Activated CD8-positive, alpha-beta memory T cell treated with anti-CD3 and anti-CD28 coated beads, Interleukin-2, amount 10 ng/mL, durations not matched to agents 7 days and 5 days (primary cell): ENCODE measurements at regions not wholly inside any gene's neighbourhood (a gene's known extent, or its start where the extent isn't known, plus 50 kb on each side); places are given as distances from the start of the nearest gene placed in this dataset.

ENCODE experiments used
- ATAC-seq: fragments of 150-1000 bp; cut with Tn5 transposase; one replicate; pipeline ENCODE4 v1.10.0; 2021; ENCODE audit warnings: moderate library complexity
- CTCF ChIA-PET: fragments of 350-600 bp; sonication (Branson Sonifier 250); formaldehyde crosslinking; loops from one replicate; lab custom pipeline; 2021; ENCODE audit warnings: antibody characterized with exemption; lab: Charles Lee
- DNase-seq: peaks from one replicate; pipeline ENCODE4 v3.0.0-alpha.2; 2020
- H3K27ac Mint-ChIP-seq: one replicate; pipeline ENCODE4 v1.8.0; 2021; ENCODE audit warnings: mild to moderate bottlenecking, mixed read lengths
- H3K27me3 Mint-ChIP-seq: one replicate; pipeline ENCODE4 v1.8.0; 2021; ENCODE audit warnings: mixed read lengths
- H3K36me3 Mint-ChIP-seq: one replicate; pipeline ENCODE4 v1.8.0; 2021; ENCODE audit warnings: mild to moderate bottlenecking, mixed read lengths
- H3K4me1 Mint-ChIP-seq: one replicate; pipeline ENCODE4 v1.8.0; 2021; ENCODE audit warnings: mixed read lengths
- H3K4me3 Mint-ChIP-seq: one replicate; pipeline ENCODE4 v1.8.0; 2021; ENCODE audit warnings: mild to moderate bottlenecking, moderate library complexity, mixed read lengths
- H3K9me3 Mint-ChIP-seq: one replicate; pipeline ENCODE4 v1.8.0; 2022; ENCODE audit warnings: low read depth, mixed read lengths

DNA sequence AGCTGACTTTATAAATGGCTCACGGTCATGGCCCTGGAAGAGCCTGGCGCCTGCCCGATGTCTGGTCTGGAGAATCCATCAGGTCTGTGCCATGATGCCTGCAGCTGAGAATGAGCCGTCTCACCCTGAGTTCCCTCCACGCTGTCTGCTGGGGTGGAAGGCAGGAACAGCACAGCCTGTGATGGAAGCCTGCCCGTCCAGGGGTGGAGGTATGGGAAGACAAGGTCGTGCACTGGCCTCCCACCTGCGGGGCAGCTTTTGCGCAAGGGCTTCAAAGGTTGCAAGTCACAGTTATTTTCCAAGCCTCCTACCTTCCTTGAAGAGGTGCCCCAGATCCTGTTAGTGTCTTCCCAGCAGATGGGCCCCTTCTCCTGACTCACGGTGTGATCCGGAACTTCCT is 275.5 kb downstream of the FAM43A start:
- peaks cover 5% of the 10 kb centered on the region for H3K27me3 Mint-ChIP-seq
- no peaks in the 10 kb centered on the region for H3K36me3 Mint-ChIP-seq
- CTCF ChIA-PET = no interaction called here
- DNase-seq (no peak), ATAC-seq (no peak)
- no peak overlapping the region for H3K4me3 Mint-ChIP-seq
- H3K27ac Mint-ChIP-seq = no peak overlapping the region
- H3K4me1 Mint-ChIP-seq = no peaks in the 10 kb centered on the region
- no peaks in the 10 kb centered on the region for H3K9me3 Mint-ChIP-seq

GRCh38 chr3:194961571-194961970 is 275.9 kb downstream of the FAM43A start:
- peaks cover 5% of the 10 kb centered on the region for H3K27me3 Mint-ChIP-seq
- no peak for ATAC-seq
- H3K9me3 Mint-ChIP-seq = no peaks in the 10 kb centered on the region
- H3K27ac Mint-ChIP-seq = no peak overlapping the region
- CTCF ChIA-PET = no interaction called here
- no peaks in the 10 kb centered on the region for H3K4me1 Mint-ChIP-seq
- H3K36me3 Mint-ChIP-seq = no peaks in the 10 kb centered on the region
- DNase-seq = no peak
- H3K4me3 Mint-ChIP-seq = no peak overlapping the region

DNA sequence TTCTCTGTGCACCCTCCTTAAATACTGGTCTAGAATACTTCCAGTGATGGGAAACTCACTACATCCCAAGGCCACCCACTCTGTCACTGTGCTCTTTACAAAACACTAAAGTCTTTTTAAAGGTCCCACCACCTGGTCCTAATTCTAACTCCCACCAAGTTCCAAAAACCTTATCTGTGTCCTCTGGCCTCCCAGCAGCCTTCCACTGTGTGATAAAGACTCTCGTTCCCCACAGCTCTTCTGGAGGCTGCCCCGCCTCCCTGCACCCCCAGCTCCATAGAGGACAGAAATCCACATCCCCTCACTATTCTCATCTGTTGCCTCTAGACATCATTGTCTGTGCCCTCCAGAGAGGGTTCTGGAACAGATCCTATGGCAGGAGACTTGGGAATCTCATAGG is 276.4 kb downstream of the FAM43A start:
- no peaks in the 10 kb centered on the region for H3K36me3 Mint-ChIP-seq

DNA sequence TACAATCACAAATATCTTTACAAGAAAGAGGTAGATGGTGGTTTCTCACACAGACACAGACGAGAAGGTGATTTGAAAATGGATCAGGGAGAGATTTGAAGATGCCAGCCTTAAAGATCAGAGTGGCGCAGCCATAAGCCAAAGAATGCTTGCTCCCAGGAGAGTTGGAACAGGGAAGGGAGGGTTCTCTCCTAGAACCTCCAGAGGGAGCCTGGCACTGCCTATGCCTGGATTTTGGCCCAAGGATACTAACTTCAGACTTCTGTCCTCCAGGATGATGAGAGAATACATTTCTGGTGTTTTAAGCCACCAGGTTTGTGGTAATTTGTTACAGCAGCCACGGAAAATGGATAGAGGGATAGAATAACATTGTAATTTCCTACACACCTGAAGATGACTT is 279.1 kb downstream of the FAM43A start:
- Mint-ChIP-seq H3K4me3 (no peak overlapping the region), H3K36me3 (no peaks in the 10 kb centered on the region), H3K27ac (no peak overlapping the region), H3K27me3 (peaks cover 13% of the 10 kb centered on the region), H3K4me1 (no peaks in the 10 kb centered on the region), H3K9me3 (no peaks in the 10 kb centered on the region)
- DNase-seq (no peak), ATAC-seq (no peak)
- CTCF ChIA-PET = no interaction called here

More for the DNA sequence above, 276.4 kb downstream of the FAM43A start:
- no peak for ATAC-seq
- no peak for DNase-seq
- Mint-ChIP-seq H3K4me1 (no peaks in the 10 kb centered on the region), H3K27me3 (peaks cover 8% of the 10 kb centered on the region), H3K4me3 (no peak overlapping the region), H3K9me3 (no peaks in the 10 kb centered on the region), H3K27ac (no peak overlapping the region)
- CTCF ChIA-PET = no interaction called here

DNA sequence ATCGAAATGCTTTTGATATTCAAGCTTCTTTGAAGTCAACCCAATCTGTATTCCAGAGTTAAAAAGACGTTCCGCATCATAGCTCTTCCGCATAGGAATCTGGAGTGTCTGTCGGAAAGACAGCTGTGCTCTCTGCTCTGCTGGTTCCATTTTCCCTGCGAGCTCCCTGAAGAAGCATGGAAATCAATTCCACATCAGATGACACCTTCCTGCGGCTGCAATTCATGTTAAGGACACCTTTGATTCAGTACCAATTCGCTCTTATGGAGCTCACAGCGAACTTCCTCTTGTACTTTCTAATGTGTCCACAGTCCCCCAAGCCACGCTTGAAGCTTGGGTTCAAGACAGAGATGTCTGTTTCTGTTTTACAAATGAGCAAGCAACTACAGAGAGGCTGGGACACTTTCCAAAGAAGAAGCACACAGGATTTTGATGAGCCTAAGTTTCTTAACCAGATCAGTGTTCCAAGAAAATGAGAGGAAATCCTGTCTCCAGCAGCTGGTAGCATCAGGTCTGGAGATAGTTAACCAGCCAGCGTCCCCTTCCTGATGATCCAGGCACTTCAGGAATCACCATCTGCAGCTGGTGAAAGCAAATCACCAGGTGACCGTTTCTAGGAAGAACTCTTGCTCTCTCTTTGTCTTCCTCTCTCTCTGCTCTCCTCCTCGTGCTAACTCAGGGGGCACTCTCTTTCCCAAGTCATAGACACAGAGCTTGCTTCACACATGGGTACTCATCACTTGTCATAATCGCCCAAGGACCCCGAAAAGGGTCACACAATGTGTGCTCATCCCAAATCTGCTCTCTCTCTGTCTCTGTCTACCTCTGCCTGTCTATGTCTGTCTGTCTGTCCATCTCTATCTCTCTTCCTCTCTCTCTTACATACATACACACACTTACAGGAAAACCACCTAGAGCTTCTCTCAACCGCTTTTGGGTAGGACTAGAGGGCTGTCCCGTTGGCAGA is 281.8 kb downstream of the FAM43A start:
- DNase-seq = peak; percentile 19
- ATAC-seq = no peak
- Mint-ChIP-seq H3K27ac (no peak overlapping the region), H3K36me3 (no peaks in the 10 kb centered on the region), H3K4me3 (no peak overlapping the region), H3K9me3 (no peaks in the 10 kb centered on the region), H3K4me1 (no peaks in the 10 kb centered on the region), H3K27me3 (peaks cover 24% of the 10 kb centered on the region)
- CTCF ChIA-PET = no interaction called here

- Mint-ChIP-seq H3K27me3 (peaks cover 21% of the 10 kb centered on the region), H3K27ac (no peak overlapping the region)
- no peak for DNase-seq
Measured at GRCh38 chr3:194970066-194970465, 284.4 kb downstream of the FAM43A start.

DNA sequence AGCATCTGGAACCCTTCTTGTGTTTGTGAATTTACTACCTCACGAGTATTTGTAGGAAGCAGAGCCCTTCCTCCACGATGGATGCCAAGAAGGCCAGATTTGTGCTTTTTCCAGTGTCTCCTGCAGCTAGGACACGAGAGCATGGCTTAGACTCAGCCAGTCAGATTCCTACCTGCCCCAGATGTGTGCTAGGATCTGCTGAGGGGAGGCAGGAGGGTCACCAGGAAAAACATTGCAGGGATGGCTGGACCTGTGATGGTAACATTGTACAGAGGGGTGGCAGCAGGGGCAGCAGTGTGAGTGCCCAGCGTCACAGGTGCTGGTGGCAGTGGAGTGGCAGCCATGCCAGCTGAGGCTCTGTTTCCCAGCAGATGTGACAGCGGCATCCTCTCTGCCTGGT is 285.3 kb downstream of the FAM43A start:
- CTCF ChIA-PET = no interaction called here
- no peak for ATAC-seq
- no peaks in the 10 kb centered on the region for H3K9me3 Mint-ChIP-seq
- H3K27ac Mint-ChIP-seq = no peak overlapping the region
- peak; percentile 18 for DNase-seq
- no peaks in the 10 kb centered on the region for H3K36me3 Mint-ChIP-seq
- H3K27me3 Mint-ChIP-seq = peaks cover 23% of the 10 kb centered on the region
- no peaks in the 10 kb centered on the region for H3K4me1 Mint-ChIP-seq
- no peak overlapping the region for H3K4me3 Mint-ChIP-seq

More at GRCh38 chr3:194970066-194970465, 284.4 kb downstream of the FAM43A start:
- Mint-ChIP-seq H3K4me1 (no peaks in the 10 kb centered on the region), H3K36me3 (no peaks in the 10 kb centered on the region), H3K9me3 (no peaks in the 10 kb centered on the region), H3K4me3 (no peak overlapping the region)
- CTCF ChIA-PET = no interaction called here
- no peak for ATAC-seq

GRCh38 chr3:194971965-194972364 is 286.3 kb downstream of the FAM43A start:
- Mint-ChIP-seq H3K36me3 (no peaks in the 10 kb centered on the region), H3K27me3 (peaks cover 29% of the 10 kb centered on the region), H3K9me3 (no peaks in the 10 kb centered on the region), H3K4me1 (no peaks in the 10 kb centered on the region), H3K27ac (no peak overlapping the region), H3K4me3 (no peak overlapping the region)
- CTCF ChIA-PET = no interaction called here
- ATAC-seq (no peak), DNase-seq (peak; percentile 28)

GRCh38 chr3:194972641-194973040 is 287.0 kb downstream of the FAM43A start:
- DNase-seq (peak; percentile 29), ATAC-seq (no peak)
- Mint-ChIP-seq H3K27ac (no peak overlapping the region), H3K27me3 (peaks cover 30% of the 10 kb centered on the region), H3K4me3 (no peak overlapping the region), H3K36me3 (no peaks in the 10 kb centered on the region), H3K4me1 (no peaks in the 10 kb centered on the region), H3K9me3 (no peaks in the 10 kb centered on the region)
- CTCF ChIA-PET = no interaction called here

GRCh38 chr3:194973366-194974000 is 287.8 kb downstream of the FAM43A start:
- Mint-ChIP-seq H3K9me3 (no peaks in the 10 kb centered on the region), H3K4me3 (no peak overlapping the region), H3K4me1 (no peaks in the 10 kb centered on the region), H3K36me3 (no peaks in the 10 kb centered on the region), H3K27ac (no peak overlapping the region), H3K27me3 (peaks cover 34% of the 10 kb centered on the region)
- ATAC-seq (no peak), DNase-seq (peak; percentile 31)
- CTCF ChIA-PET = no interaction called here

DNA sequence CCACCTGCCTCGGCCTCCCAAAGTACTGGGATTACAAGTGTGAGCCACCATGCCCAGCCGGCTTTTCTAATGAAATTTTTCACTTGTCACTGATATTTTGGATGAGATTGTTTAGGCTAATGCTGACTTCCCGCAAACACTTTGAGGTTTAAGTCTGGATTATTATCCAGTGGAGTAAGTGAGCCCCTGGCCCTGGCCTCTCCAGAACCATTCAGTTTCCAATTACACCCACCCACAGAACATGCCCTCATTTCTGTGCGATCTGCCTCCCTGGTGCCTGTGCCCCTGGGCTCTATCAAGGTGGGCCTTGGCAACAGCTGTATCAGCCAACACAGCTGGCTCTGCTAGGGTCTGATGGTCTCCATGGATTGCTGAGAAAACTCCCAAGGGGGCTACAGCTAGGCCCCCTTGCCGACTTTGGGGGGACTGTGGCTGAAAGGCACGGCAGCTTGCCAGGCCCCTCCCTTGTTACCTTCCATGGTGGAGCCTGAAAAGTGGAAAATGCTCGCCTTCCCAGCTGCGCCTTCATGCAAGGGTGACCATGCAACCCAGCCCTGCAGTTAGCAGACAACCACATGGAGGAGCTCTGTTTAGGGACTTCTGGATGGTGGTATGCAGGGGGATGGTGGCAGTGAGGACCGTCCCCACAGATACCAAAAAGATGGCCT is 288.9 kb downstream of the FAM43A start:
- Mint-ChIP-seq H3K4me1 (no peaks in the 10 kb centered on the region), H3K27ac (no peak overlapping the region), H3K36me3 (no peaks in the 10 kb centered on the region), H3K9me3 (no peaks in the 10 kb centered on the region), H3K27me3 (peaks cover 39% of the 10 kb centered on the region), H3K4me3 (no peak overlapping the region)
- DNase-seq (peak; percentile 15), ATAC-seq (no peak)
- CTCF ChIA-PET = no interaction called here

DNA sequence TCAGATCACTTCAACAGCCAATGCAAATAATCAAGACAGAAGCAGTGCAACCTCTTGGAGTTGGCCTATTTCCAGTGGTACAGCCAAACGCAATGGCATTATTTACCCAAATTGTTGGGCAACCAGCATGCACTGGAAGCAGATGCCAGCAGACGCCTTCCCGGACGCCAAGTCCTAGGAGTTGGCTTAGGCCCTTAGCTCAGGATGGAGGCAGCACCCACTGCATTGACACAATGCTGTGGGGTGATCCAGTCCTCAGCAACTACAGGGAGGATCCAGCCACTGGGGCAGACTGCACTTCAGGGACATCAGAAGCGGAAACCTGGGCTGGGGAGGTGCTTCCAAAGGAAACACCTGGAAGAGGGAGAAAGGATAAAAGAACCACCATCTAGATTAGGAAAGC is 290.4 kb downstream of the FAM43A start:
- CTCF ChIA-PET = no interaction called here
- H3K36me3 Mint-ChIP-seq = no peaks in the 10 kb centered on the region
- no peaks in the 10 kb centered on the region for H3K9me3 Mint-ChIP-seq
- peaks cover 42% of the 10 kb centered on the region for H3K27me3 Mint-ChIP-seq
- no peak overlapping the region for H3K4me3 Mint-ChIP-seq
- DNase-seq (peak; percentile 18), ATAC-seq (no peak)
- H3K27ac Mint-ChIP-seq = no peak overlapping the region
- no peaks in the 10 kb centered on the region for H3K4me1 Mint-ChIP-seq

- H3K4me3 Mint-ChIP-seq = no peak overlapping the region
- H3K27me3 Mint-ChIP-seq = peaks cover 40% of the 10 kb centered on the region
- H3K36me3 Mint-ChIP-seq = no peaks in the 10 kb centered on the region
- ATAC-seq = no peak
- no peaks in the 10 kb centered on the region for H3K9me3 Mint-ChIP-seq
- H3K27ac Mint-ChIP-seq = no peak overlapping the region
- peak; percentile 3 for DNase-seq
- H3K4me1 Mint-ChIP-seq = no peaks in the 10 kb centered on the region
- CTCF ChIA-PET = interaction anchor here (0.6 kb wide), 1 partner anchor 1835 kb away, joined by 3 read pairs; no protein-coding TSS in a partner anchor
Measured at GRCh38 chr3:194976874-194977273, 291.2 kb downstream of the FAM43A start.
